Lung microvascular endothelial cell (primary cell): ENCODE measurements at regions not wholly inside any gene's neighbourhood (a gene's known extent, or its start where the extent isn't known, plus 50 kb on each side); places are given as distances from the start of the nearest gene placed in this dataset.
A peak's percentile ranks its signal among the peaks of the same experiment; 100 is the strongest.

Experiments used
- DNase-seq, 2 donors: peaks; one replicate each; pipeline versions ENCODE4 v3.0.0 to v3.0.0-alpha.2; 2010; ENCODE audit warnings: low read depth in 2 of 2

DNA sequence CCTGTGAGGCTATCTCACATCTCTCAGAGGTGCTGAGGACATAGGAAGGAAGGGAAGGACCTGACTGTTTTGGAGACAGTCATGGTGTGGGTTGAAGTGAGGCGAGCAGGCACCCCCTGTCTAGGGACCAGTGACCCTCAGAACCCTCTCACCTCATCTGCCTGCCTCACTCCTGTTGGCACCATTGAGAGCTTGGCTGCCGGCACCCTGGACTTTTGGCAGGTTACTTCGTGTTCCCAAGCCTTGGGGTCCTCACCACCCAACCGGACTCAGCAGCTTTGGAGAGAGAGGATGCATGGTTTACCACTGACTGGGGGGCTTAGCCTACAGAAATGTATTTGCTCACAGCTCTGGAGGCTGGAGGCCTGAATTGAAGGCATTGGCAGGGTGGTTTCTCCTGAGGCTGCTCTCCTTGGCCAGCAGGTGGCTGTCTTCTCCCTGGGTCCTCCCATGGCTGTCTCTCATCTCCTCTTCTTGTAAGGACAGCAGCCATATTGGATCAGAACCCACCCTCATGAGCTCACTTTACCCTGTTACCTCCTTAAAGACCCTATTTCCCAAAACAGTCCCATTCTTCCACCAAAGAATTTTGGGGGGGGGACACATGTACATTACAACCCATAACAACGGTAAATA lies 142.0 kb downstream of the TSN start:
- DNase-seq: peak; percentile 22 to 54

DNA sequence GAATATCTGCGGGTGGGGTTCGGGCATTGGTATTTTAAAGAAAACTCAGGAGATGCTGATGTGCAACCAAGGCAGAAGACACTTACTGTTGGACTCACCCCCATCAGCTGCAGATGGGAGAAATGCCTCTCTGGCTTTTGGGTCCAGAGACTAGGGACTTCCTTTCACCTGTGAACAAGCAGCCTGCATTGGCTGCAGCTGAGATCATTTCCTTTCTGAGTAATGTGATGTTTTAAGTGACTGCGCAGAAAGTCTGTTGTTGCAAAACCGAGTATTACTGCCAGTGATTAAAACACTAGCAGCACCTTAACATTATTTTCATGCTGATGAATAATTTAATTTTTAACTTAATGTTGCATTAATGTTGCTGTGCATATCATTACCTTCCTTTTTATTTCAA lies 143.0 kb downstream of the TSN start:
- peak; percentile 75 to 85 for DNase-seq

DNA sequence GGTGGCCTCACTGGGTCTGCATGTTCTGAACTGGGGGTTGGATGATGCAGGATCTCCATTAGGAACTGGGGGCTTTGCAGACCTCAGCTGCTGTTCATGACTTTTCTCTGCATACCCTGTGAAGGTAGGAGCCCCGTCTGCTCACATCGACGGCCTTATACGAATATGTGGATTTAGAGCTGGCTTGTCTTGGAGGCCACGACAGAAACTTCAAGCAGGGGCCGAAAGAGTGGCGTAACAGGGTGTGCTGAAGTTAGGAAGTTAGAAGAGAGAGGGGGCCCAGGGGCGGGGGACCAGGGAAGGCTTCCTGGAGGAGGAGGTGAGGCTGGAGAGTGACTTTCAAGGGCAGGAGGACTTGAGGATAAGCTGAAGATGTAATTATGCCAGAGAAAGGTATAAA lies 144.9 kb downstream of the TSN start:
- no peak for DNase-seq

GRCh38 chr2:121902171-121902591 lies 146.7 kb downstream of the TSN start:
- DNase-seq: peak in 1 of 2 donors; percentile 13

DNA sequence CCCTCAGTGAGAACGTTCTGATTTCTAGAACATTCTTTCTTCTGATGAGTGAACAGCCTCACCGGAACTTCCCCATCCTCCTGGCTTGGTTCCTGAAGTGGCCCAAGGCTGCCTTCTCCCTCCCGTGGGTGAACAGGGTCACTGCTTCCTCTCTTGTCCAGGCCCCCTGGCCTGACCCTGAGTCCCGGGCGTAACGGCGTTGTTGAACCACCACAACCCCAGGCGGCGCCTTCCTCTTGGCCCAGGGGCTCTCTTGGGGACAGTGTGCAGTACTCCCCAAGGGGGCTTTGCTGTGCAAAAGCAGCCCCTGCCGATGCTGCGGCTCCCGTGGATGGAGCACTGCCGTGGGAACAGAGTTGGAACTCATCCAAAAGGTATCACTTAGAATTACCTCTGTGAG lies 147.2 kb downstream of the TSN start:
- no peak for DNase-seq

DNA sequence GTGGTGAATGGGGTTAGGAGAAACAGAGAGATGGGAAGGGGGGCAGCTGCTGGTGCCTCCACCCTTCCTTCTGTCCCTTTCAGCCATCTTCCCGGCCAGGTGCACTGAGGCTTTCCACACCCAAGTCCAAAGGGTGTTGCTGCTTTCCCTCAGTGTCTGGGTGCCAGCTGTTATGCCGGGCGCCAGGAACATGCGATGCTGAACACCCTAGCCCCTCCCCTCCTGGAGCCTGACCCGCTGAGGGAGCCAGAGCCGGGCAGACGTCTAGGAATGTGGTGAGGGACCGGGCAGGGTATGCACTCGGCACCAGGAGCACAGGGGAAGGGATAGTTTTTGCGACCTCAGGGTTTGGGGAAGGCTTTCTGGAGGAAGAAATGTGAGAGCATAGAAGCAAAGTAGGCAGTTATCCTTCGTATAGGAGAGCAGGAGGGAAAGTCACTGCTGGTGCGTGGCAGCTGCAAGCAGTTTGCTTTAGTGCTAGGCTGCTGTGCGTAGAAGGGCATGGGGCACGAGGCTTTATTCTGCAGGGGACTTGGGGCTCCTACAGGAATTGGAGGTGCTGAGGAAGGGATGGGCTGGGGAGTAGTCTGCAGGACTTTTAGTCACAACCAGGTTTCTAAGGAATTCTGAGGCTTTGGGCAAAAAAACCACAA lies 147.7 kb downstream of the TSN start:
- DNase-seq: no peak

DNA sequence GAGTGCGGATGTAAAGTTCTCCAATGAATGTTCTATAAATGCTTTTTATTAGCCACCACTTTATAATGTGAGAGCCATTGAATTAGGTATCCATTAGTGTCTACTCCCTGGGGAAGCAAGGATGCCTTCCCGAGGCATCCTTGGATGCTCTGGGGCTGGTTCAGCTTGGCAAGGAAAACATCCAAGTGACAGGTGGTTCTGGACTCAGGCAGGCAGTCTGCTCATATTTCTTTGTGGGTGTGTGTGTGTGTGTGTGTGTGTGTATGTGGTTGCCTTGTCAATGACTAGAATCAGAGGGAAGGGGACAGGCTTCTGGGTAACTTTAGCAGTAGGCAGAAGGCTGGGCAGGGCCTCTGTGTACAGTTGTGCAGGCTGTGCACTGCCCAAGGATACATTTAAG lies 149.2 kb downstream of the TSN start:
- no peak for DNase-seq

GRCh38 chr2:121905201-121905600 lies 149.8 kb downstream of the TSN start:
- no peak for DNase-seq

GRCh38 chr2:121906170-121906569 lies 150.7 kb downstream of the TSN start:
- DNase-seq: no peak

GRCh38 chr2:121907928-121908327 lies 152.5 kb downstream of the TSN start:
- DNase-seq: no peak

- no peak for DNase-seq
Measured at GRCh38 chr2:121910139-121910538, 154.7 kb downstream of the TSN start.

DNA sequence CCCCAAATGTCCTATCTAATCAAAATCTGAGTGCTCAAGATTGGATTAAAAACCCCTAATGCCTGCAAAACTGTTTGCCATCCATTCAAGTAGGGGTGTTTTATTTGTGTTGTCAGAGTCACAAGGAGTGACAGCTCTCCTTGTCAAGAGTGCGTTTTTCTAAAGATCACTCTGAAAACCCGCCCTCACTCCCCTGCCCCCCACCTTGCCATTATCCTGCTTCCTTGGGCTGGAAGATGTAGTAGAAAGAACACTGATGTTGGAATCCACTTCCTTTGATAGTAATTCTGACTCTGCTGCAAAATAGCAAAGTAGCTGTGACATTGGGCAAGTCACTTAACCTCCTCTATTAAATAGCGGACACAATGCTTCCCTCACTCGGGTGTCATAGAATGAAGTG lies 155.6 kb downstream of the TSN start:
- DNase-seq: no peak

DNA sequence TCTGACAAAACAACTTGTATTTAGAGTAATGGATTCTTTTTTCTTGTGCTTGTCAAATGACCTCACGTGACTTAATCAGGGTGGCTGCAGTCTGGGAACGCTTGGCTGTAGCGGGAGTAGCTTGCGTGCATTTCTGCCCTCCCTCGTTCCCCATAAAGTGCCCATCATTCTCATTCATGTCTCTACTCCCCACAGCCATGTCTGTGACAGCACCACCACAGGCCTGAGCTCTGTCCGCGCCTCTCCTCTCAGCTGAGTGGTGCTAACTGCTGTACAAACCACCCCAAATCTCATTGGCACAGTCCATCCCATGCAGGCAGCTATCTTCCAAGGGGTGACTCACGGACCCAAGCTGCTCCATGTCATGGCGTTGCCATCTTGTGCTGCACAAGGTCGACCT lies 161.7 kb downstream of the TSN start:
- no peak for DNase-seq

DNA sequence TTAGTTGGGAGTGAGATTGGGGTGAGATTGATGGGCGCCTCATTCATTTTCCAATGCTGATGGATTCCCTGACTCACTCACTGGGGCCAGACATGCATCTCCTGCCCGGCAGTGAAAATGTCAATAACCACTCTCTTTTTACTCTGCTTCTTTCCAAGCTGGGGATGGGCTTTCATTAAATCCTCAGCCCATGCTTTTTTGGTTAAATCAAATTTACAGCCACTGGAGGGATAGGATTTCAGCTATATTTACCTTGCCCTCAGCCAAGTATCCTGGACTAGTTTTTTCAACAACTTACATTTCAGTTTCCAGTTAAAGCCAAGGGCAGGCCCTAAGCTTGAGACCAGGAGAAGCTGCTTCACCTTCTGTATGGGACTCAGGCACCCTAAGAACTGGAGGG lies 162.8 kb downstream of the TSN start:
- DNase-seq: no peak

- no peak for DNase-seq
Measured at GRCh38 chr2:121919803-121920202, 164.4 kb downstream of the TSN start.

DNA sequence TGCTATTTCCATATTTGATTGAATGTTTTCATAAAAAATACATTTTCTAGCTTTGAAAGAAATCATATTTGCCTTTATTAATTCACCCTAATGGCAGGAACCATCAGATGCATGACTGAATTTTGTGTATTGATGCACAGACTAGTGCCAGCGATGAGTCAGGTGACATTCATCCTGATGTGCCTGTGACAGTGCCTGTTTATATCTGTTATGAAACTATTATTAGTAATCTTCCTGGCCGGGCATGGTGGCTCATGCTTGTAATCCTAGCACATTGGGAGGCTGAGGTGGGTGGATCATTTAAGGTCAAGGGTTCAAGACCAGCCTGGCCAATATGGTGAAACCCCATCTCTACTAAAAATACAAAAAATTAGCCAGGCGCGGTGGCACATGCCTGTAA lies 170.0 kb downstream of the TSN start:
- no peak for DNase-seq

DNA sequence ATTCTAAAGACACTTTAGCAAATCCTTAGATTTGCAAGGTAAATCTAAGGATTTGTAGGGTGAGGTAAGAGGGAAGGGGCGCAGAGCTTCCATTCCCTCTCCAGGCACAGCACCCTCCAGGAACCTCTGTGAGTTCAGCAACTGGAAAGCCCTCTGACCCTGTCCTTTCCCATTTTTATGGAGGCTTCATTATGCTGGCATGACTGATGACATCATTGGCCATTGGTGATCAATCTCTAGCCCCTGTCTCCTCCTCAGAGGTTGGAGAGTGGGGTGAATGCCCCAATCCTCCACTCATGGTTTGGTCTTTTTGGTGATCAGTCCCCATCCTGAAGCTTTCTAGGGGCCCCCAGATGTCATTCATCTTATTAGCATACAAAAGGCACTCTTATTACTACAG lies 187.8 kb downstream of the TSN start:
- no peak for DNase-seq

DNA sequence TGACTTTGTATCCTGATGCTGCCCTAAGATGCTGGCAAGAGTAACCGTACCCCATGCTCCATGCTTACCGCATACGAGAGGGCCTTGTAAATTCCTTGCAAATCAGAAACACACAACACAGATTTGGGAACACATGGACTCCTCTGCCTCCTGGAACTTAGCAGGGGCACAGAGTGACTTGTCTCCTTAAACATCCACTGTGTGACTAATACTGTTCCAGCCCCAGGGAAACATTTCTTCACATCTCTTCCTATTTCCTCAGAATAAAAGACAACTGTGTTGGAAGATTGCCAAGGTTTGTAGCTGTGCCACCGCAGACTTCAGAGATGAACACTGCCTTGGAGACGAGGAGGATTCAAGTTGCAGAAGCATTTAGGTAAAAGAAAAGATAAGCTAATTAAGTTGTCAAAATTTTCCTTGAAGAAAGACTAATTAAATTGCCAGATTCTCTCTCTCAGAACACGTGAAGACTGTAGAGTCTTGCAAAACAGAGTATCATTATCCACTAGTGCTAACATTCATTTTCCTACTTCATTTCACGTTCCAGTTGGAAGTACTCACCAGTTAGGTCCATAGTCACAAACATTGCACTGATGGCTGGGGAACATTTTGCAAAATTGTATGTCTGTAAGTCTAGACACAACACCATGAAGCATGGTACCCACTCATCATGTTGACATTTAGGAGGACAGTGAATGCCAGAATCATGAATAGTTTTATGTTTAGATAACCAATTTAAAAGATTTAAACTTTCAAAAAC lies 188.8 kb downstream of the TSN start:
- peak in 1 of 2 donors; percentile 18 for DNase-seq

DNA sequence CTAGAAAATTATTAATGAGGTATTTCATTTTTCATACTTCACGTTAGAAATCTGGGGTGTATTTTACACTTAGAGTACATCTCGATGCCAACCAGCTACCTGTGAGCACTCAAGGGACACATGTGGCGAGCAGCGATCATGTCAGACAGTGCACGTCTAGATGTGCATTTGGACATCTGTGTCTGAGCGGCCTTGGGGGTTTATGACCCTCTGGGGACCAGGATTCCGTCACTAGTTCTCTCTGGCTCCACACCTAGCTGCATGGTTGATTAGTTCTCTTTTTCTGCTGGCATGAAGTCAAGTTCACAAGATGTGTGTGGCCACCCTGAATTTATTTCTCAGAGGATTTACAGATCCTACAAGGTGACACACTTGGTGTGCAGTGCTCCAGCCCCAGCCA lies 192.2 kb downstream of the TSN start:
- DNase-seq: no peak

DNA sequence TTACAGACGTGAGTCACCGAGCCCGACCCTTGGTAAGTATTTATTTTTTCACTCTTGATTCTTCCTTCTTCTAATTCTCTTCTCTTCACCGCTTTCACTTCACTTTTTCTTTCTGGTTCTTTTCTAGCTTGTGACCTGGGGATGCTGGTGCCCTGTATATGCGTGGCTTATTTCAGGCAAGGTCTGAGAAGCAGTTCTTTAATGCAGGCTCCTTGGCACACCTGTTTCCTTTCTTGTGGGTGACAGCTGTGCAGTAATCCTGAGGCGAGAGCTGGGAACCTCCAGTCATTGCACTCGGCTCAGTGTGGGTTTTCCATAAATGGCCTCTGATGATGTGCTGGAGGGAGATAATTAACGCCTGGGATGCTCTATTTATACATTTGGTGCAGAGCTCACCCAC lies 193.8 kb downstream of the TSN start:
- no peak for DNase-seq

DNA sequence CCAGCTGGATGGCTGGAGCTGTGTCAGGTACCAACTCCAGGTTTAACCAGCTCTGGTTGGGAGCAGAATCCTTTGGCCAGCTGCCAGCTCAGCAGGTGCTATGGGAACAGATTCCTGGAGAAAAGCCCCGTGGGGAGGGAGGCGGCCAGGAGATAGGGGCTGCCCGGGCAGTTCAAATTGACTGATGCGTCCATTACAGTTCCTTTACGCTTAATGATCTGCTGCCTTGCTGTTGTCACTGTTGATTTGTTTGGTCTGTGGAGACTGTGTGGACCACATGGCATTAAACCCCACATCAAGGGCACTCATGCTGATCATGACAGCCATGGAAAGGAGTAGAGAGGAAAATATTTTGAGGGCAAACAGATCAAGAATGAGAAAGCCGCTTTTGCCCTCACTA lies 200.0 kb downstream of the TSN start:
- no peak for DNase-seq

DNA sequence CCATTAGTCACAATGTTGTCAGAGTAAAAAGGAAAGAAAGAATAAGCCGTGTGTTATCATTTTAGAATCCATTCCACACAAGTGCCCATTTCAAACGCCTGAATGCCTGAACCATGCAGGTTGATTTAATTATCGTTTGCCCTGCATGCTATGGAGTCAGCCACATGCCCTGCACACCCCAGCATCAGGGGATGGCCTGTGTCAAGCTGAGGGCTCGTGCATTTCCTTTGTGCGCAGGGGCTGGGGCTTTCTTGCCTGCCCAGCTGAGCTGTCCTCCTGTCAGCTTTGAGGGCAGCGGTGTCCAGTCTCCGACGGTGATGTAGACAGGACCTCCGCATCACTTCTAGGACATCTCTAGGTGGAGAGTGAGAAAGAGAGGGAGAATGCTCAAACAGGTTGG lies 200.4 kb downstream of the TSN start:
- DNase-seq: no peak

- no peak for DNase-seq
Measured at GRCh38 chr2:121960251-121960650, 204.8 kb downstream of the TSN start.
